Caco-2 (cell line): ENCODE measurements at regions not wholly inside any gene's neighbourhood (a gene's known extent, or its start where the extent isn't known, plus 50 kb on each side); places are given as distances from the start of the nearest gene placed in this dataset.
A peak's percentile ranks its signal among the peaks of the same experiment; 100 is the strongest.

ENCODE experiments used
- BruUV-seq: library from RNA; stranded (reverse); fragments of 400-500 nt; replicated peaks from 2 replicates; lab custom pipeline; 2021; lab: Mats Ljungman, UMichigan
- CTCF ChIA-PET: fragments of 300-600 bp; sonication (Branson Sonifier 250); formaldehyde crosslinking; loops from one replicate; lab custom pipeline; 2022; ENCODE audit warnings: antibody characterized with exemption; lab: Charles Lee
- POLR2A ChIA-PET: fragments of 300-600 bp; sonication (Branson Sonifier 250); formaldehyde crosslinking; loops from one replicate; lab custom pipeline; 2022; ENCODE audit warnings: antibody characterized with exemption; lab: Charles Lee
- DNase-seq, 2 experiments: peaks; one replicate each; pipeline versions ENCODE4 v3.0.0 to v3.0.0-alpha.2; 2020 to 2022
- H3K27me3 ChIP-seq: replicated peaks from 2 replicates; pipeline ENCODE4 v1.6.0; 2011; ENCODE audit warnings: low read length; ENCODE audit not compliant: control insufficient read depth, insufficient read depth
- H3K36me3 ChIP-seq: 2 replicates; pipeline ENCODE4 v1.5.1; 2011; ENCODE audit warnings: low read length; ENCODE audit not compliant: control insufficient read depth, insufficient read depth
- H3K4me1 ChIP-seq: fragments of 250-450 bp; sonication (Bioruptor Pico); 2 replicates; pipeline ENCODE4 v1.5.1; 2020; ENCODE audit warnings: mild to moderate bottlenecking
- H3K4me3 ChIP-seq: 2 replicates; pipeline ENCODE4 v1.5.1; 2011; ENCODE audit warnings: low read depth, mild to moderate bottlenecking, control low read depth, low read length
- H3K9me3 ChIP-seq: fragments of 250-450 bp; sonication (Bioruptor Pico); 2 replicates; pipeline ENCODE4 v1.5.1; 2020; ENCODE audit warnings: mild to moderate bottlenecking, moderate library complexity
- H3K27ac Mint-ChIP-seq: one replicate; pipeline ENCODE4 v1.8.0; 2022; ENCODE audit warnings: mixed read lengths; ENCODE audit not compliant: unreplicated experiment
- H3K27me3 Mint-ChIP-seq: one replicate; pipeline ENCODE4 v1.8.0; 2022; ENCODE audit warnings: mixed read lengths; ENCODE audit not compliant: insufficient read depth, unreplicated experiment
- H3K36me3 Mint-ChIP-seq: one replicate; pipeline ENCODE4 v1.8.0; 2022; ENCODE audit warnings: mild to moderate bottlenecking, mixed read lengths; ENCODE audit not compliant: insufficient read depth, unreplicated experiment
- H3K4me1 Mint-ChIP-seq: one replicate; pipeline ENCODE4 v1.8.0; 2022; ENCODE audit warnings: low read depth, mixed read lengths; ENCODE audit not compliant: unreplicated experiment
- H3K4me3 Mint-ChIP-seq: one replicate; pipeline ENCODE4 v1.8.0; 2022; ENCODE audit warnings: mild to moderate bottlenecking, moderate library complexity, mixed read lengths; ENCODE audit not compliant: unreplicated experiment
- H3K9me3 Mint-ChIP-seq: one replicate; pipeline ENCODE4 v1.8.0; 2022; ENCODE audit warnings: mixed read lengths; ENCODE audit not compliant: unreplicated experiment
- CTCF ChIP-seq, 2 experiments: fragments of 200-600 bp in 1 of 2; IDR thresholded peaks; 1 replicate in 1 of 2; 2 replicates in 1 of 2; pipeline versions ENCODE4 v1.5.1 to v1.8.0; 2011 to 2022; ENCODE audit warnings: antibody characterized with exemption in 1 of 2, control low read depth in 1 of 2, inconsistent platforms in 1 of 2, low read depth in 1 of 2, low read length in 1 of 2, mild to moderate bottlenecking in 1 of 2, moderate library complexity in 1 of 2; ENCODE audit not compliant: insufficient read depth in 1 of 2, severe bottlenecking in 1 of 2, unreplicated experiment in 1 of 2
- intact Hi-C: fragments of 100-400 bp; cut with micrococcal nuclease; formaldehyde crosslinking; loops from one replicate; pipeline ENCODE4 v1.10.0; 2022; ENCODE audit not compliant: unreplicated experiment

GRCh38 chr5:121795511-121795910 lies 56.2 kb upstream of the FTMT start:
- Histone ChIP-seq H3K4me3 (no peak overlapping the region), H3K27me3 (no peaks in the 10 kb centered on the region), H3K9me3 (no peaks in the 10 kb centered on the region), H3K36me3 (no peaks in the 10 kb centered on the region), H3K4me1 (0 out of 2 replicates have a peak, but pooled peaks cover 5% of the 10 kb centered on the region)
- ChIA-PET CTCF (no interaction called here), POLR2A (no interaction called here)
- H3K4me3 Mint-ChIP-seq: no peak overlapping the region
- no peak overlapping the region for H3K27ac Mint-ChIP-seq
- H3K4me1 Mint-ChIP-seq: peaks cover 7% of the 10 kb centered on the region
- no peaks in the 10 kb centered on the region for H3K9me3 Mint-ChIP-seq
- BruUV-seq: no TSS peak
- DNase-seq: peak in 1 of 2 experiments; percentile 3
- H3K27me3 Mint-ChIP-seq: no peaks in the 10 kb centered on the region
- intact Hi-C loops: no loop called here
- TF ChIP-seq CTCF (IDR thresholded peaks at IDR 0.05; ENCODE audit: insufficient read depth in 1 of 2, low read depth in 1 of 2, low read length in 1 of 2, severe bottlenecking in 1 of 2, unreplicated experiment in 1 of 2): no peak
- H3K36me3 Mint-ChIP-seq: no peaks in the 10 kb centered on the region

GRCh38 chr5:121797681-121798518 lies 53.8 kb upstream of the FTMT start:
- TF ChIP-seq CTCF (IDR thresholded peaks at IDR 0.05; ENCODE audit: insufficient read depth in 1 of 2, low read depth in 1 of 2, low read length in 1 of 2, severe bottlenecking in 1 of 2, unreplicated experiment in 1 of 2): no peak
- intact Hi-C loops: no loop called here
- ChIA-PET POLR2A (no interaction called here), CTCF (no interaction called here)
- Histone ChIP-seq H3K27me3 (no peaks in the 10 kb centered on the region), H3K4me1 (0 out of 2 replicates have a peak, but pooled peaks cover 5% of the 10 kb centered on the region), H3K36me3 (no peaks in the 10 kb centered on the region), H3K9me3 (no peaks in the 10 kb centered on the region), H3K4me3 (no peak overlapping the region)
- Mint-ChIP-seq H3K4me1 (peaks cover 7% of the 10 kb centered on the region), H3K27me3 (no peaks in the 10 kb centered on the region), H3K36me3 (no peaks in the 10 kb centered on the region), H3K4me3 (no peak overlapping the region), H3K27ac (no peak overlapping the region), H3K9me3 (no peaks in the 10 kb centered on the region)
- no peak for DNase-seq
- no TSS peak for BruUV-seq
